Kidney (tissue), 13 donors: ENCODE measurements at regions not wholly inside any gene's neighbourhood (a gene's known extent, or its start where the extent isn't known, plus 50 kb on each side); places are given as distances from the start of the nearest gene placed in this dataset.

Source experiments
- DNase-seq, 5 donors: peaks; one replicate each; pipeline ENCODE4 v3.0.0-alpha.2; 2013 to 2020
- FAIRE-seq: peaks from 2 replicates; lab custom pipeline; 2012; peaks lifted over from hg19 to GRCh38; lab: Jason Lieb, UNC
- H3K27ac ChIP-seq, 2 donors: one replicate each; pipeline ENCODE4 v1.7.0; 2013; ENCODE audit warnings: low read depth in 2 of 2, low read length in 2 of 2, inconsistent platforms in 1 of 2
- H3K27me3 ChIP-seq: one replicate; pipeline ENCODE4 v1.7.1; 2013; ENCODE audit warnings: low read length, inconsistent platforms; ENCODE audit not compliant: control insufficient read depth, insufficient read depth
- H3K36me3 ChIP-seq, 3 donors: one replicate each; pipeline versions ENCODE4 v1.7.0 to v1.7.1; 2013; ENCODE audit warnings: low read length in 3 of 3, control low read depth in 1 of 3, inconsistent platforms in 1 of 3; ENCODE audit not compliant: insufficient read depth in 3 of 3, control insufficient read depth in 2 of 3
- H3K4me1 ChIP-seq, 3 donors: one replicate each; pipeline versions ENCODE4 v1.7.0 to v1.7.1; 2013; ENCODE audit warnings: low read length in 3 of 3, inconsistent platforms in 1 of 3, low read depth in 1 of 3; ENCODE audit not compliant: control insufficient read depth in 2 of 3, insufficient read depth in 2 of 3
- H3K4me3 ChIP-seq, 3 donors: one replicate each; pipeline versions ENCODE4 v1.7.0 to v1.8.1; 2013; ENCODE audit warnings: low read length in 3 of 3, control low read depth in 1 of 3, inconsistent platforms in 1 of 3
- H3K9ac ChIP-seq, 3 donors: one replicate each; pipeline versions ENCODE4 v1.7.0 to v1.7.1; 2013; ENCODE audit warnings: low read length in 3 of 3, control low read depth in 1 of 3, inconsistent platforms in 1 of 3
- H3K9me3 ChIP-seq, 3 donors: one replicate each; pipeline versions ENCODE4 v1.7.0 to v1.7.1; 2013; ENCODE audit warnings: low read length in 3 of 3, control low read depth in 1 of 3, inconsistent platforms in 1 of 3; ENCODE audit not compliant: control insufficient read depth in 2 of 3, insufficient read depth in 1 of 3
- CTCF ChIP-seq: IDR thresholded peaks from 3 replicates; pipeline ENCODE4 v1.5.1; 2012; ENCODE audit warnings: mild to moderate bottlenecking, moderate library complexity, borderline replicate concordance; ENCODE audit not compliant: insufficient read depth; ENCODE audit errors: extremely low read depth
- intact Hi-C: fragments of 100-400 bp; cut with DNase I; formaldehyde crosslinking; loops from one replicate; pipeline ENCODE4 v1.11.1; 2022
- donor health status: control.
- donor health status: control.
- donor health status: control.
- donor health status: control.
- donor health status: control.
- donor health status: DM: yes; HTN: yes; CAD: no.
- donor health status: Normal renal cell carcinoma (clear cell type).

- H3K36me3 ChIP-seq: no peaks in the 10 kb centered on the region
- peaks cover 0 to 11% (median 0%) of the 10 kb centered on the region in 3 donors for H3K9me3 ChIP-seq
- DNase-seq: no peak
- no peak overlapping the region for H3K4me3 ChIP-seq
- H3K27ac ChIP-seq: no peak overlapping the region
- FAIRE-seq: no peak
- no peaks in the 10 kb centered on the region for H3K27me3 ChIP-seq
- no peaks in the 10 kb centered on the region for H3K4me1 ChIP-seq
- TF ChIP-seq CTCF: no peak
- intact Hi-C loops: no loop called here
- H3K9ac ChIP-seq: no peak overlapping the region
These were observed 385.0 kb upstream of the DDI1 start for GRCh38 chr11:103651341-103651998.

DNA sequence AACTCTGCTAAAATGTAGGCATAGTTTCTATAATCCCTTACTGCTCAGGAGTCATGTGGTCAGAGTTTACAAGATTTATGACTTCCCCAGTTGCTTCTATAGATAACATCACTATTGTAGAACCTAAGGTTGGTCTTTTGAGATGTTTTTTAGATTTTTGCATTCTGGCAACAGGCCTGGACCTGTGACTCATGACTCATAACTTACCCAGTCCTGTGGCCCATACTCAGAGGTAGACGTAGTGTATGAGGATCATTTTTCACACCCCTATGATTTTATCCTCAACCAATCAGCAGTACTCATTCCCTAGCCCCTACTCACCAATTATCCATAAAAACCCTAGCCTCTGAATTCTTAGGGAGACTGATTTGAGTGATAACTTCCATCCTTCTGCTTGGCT is 384.4 kb upstream of the DDI1 start:
- H3K9me3 ChIP-seq: peaks cover 0 to 11% (median 0%) of the 10 kb centered on the region in 3 donors
- no peaks in the 10 kb centered on the region for H3K4me1 ChIP-seq
- no peak overlapping the region for H3K4me3 ChIP-seq
- FAIRE-seq: no peak
- no peaks in the 10 kb centered on the region for H3K36me3 ChIP-seq
- H3K27ac ChIP-seq: no peak overlapping the region
- no peak for DNase-seq
- intact Hi-C loops: no loop called here
- H3K27me3 ChIP-seq: no peaks in the 10 kb centered on the region
- no peak for TF ChIP-seq CTCF
- H3K9ac ChIP-seq: no peak overlapping the region

- H3K36me3 ChIP-seq: no peaks in the 10 kb centered on the region
- no peaks in the 10 kb centered on the region for H3K4me1 ChIP-seq
- no peak for DNase-seq
- H3K4me3 ChIP-seq: no peak overlapping the region
- H3K27ac ChIP-seq: no peak overlapping the region
- TF ChIP-seq CTCF: no peak
- H3K27me3 ChIP-seq: no peaks in the 10 kb centered on the region
- no peak for FAIRE-seq
- H3K9ac ChIP-seq: no peak overlapping the region
- peaks cover 0 to 9% (median 0%) of the 10 kb centered on the region in 3 donors for H3K9me3 ChIP-seq
- intact Hi-C loops: no loop called here
These were observed 380.1 kb upstream of the DDI1 start for GRCh38 chr11:103656382-103656781.

DNA sequence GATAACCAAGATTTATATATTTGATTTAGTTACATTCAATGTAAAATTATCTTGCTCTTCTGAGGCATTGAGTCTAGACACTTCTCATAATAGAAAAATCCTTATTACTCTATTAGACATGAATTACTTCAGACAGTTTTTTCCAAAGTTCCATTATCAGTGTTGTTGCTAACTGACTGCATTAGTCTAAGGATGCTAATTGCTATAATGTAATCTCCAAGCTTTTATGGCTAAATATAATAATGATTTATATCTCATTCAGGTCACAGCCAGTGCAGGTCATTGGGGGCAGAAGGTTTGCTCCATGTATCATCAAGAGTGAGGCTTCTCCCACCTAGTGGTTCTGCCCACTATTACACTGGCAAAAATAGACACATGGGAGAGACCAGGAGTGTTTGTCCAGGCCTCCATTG is 377.2 kb upstream of the DDI1 start:
- Histone ChIP-seq H3K4me1 (no peaks in the 10 kb centered on the region), H3K9ac (no peak overlapping the region), H3K4me3 (no peak overlapping the region), H3K27ac (no peak overlapping the region), H3K27me3 (no peaks in the 10 kb centered on the region), H3K9me3 (no peaks in the 10 kb centered on the region), H3K36me3 (no peaks in the 10 kb centered on the region)
- FAIRE-seq: no peak
- no peak for TF ChIP-seq CTCF
- DNase-seq: no peak
- intact Hi-C loops: no loop called here
